Upper lobe of right lung (tissue), 1 donor: ENCODE measurements at regions not wholly inside any gene's neighbourhood (a gene's known extent, or its start where the extent isn't known, plus 50 kb on each side); places are given as distances from the start of the nearest gene placed in this dataset.

Source experiments
- ATAC-seq: fragments of 200-7000 bp; cut with Tn5 transposase; one replicate; pipeline ENCODE4 v1.9.1; 2020; ENCODE audit warnings: mild to moderate bottlenecking, moderate library complexity
- DNase-seq: peaks from one replicate; pipeline ENCODE4 v3.0.0-alpha.2; 2020
- H3K27ac ChIP-seq: fragments of 200-600 bp; one replicate; pipeline ENCODE4 v1.8.0; 2022
- H3K27me3 ChIP-seq: fragments of 200-600 bp; one replicate; pipeline ENCODE4 v1.8.0; 2022; ENCODE audit warnings: mild to moderate bottlenecking
- H3K36me3 ChIP-seq: fragments of 200-600 bp; one replicate; pipeline ENCODE4 v1.8.0; 2022
- H3K4me1 ChIP-seq: fragments of 200-600 bp; one replicate; pipeline ENCODE4 v1.8.0; 2022
- H3K4me3 ChIP-seq: fragments of 200-600 bp; one replicate; pipeline ENCODE4 v1.8.0; 2022; ENCODE audit warnings: mild to moderate bottlenecking
- H3K9me3 ChIP-seq: fragments of 200-600 bp; one replicate; pipeline ENCODE4 v1.8.0; 2022
- CTCF ChIP-seq: fragments of 200-600 bp; IDR thresholded peaks from one replicate; pipeline ENCODE4 v1.8.0; 2022; ENCODE audit warnings: antibody characterized with exemption
- intact Hi-C: fragments of 100-400 bp; cut with DNase I; formaldehyde crosslinking; loops from one replicate; pipeline ENCODE4 v1.11.0; 2022
- donor health status: DM: no; HTN: yes; CAD: no; lungs with severe emphysema.

- intact Hi-C loops = no loop called here
- Histone ChIP-seq H3K4me1 (no peaks in the 10 kb centered on the region), H3K27me3 (no peaks in the 10 kb centered on the region), H3K9me3 (no peaks in the 10 kb centered on the region), H3K4me3 (no peak overlapping the region), H3K36me3 (no peaks in the 10 kb centered on the region), H3K27ac (no peak overlapping the region)
- TF ChIP-seq CTCF = no peak
- ATAC-seq = no peak
- no peak for DNase-seq
Measured at GRCh38 chr11:80655834-80656233, 1215.0 kb upstream of the TENM4 start.

- H3K4me1 ChIP-seq = no peaks in the 10 kb centered on the region
- intact Hi-C loops = no loop called here
Measured at GRCh38 chr11:80650966-80651365, 1210.1 kb upstream of the TENM4 start.

GRCh38 chr11:80649186-80649585 lies 1208.4 kb upstream of the TENM4 start:
- no peak for ATAC-seq
- no peak for TF ChIP-seq CTCF
- Histone ChIP-seq H3K27ac (no peak overlapping the region), H3K4me3 (no peak overlapping the region), H3K27me3 (no peaks in the 10 kb centered on the region), H3K36me3 (no peaks in the 10 kb centered on the region), H3K9me3 (no peaks in the 10 kb centered on the region), H3K4me1 (no peaks in the 10 kb centered on the region)
- intact Hi-C loops = no loop called here
- no peak for DNase-seq

More at GRCh38 chr11:80650966-80651365, 1210.1 kb upstream of the TENM4 start:
- TF ChIP-seq CTCF = no peak
- no peaks in the 10 kb centered on the region for H3K9me3 ChIP-seq
- H3K27ac ChIP-seq = no peak overlapping the region
- no peak for ATAC-seq
- H3K4me3 ChIP-seq = no peak overlapping the region
- H3K27me3 ChIP-seq = no peaks in the 10 kb centered on the region
- H3K36me3 ChIP-seq = no peaks in the 10 kb centered on the region
- no peak for DNase-seq

- Histone ChIP-seq H3K4me3 (no peak overlapping the region), H3K27ac (no peak overlapping the region), H3K27me3 (no peaks in the 10 kb centered on the region), H3K36me3 (no peaks in the 10 kb centered on the region), H3K4me1 (no peaks in the 10 kb centered on the region), H3K9me3 (no peaks in the 10 kb centered on the region)
- ATAC-seq (no peak), DNase-seq (no peak)
- TF ChIP-seq CTCF = no peak
- intact Hi-C loops = no loop called here
Measured at GRCh38 chr11:80638296-80638695, 1197.5 kb upstream of the TENM4 start.

GRCh38 chr11:80637571-80637970 lies 1196.7 kb upstream of the TENM4 start:
- Histone ChIP-seq H3K9me3 (no peaks in the 10 kb centered on the region), H3K4me1 (no peaks in the 10 kb centered on the region), H3K27ac (no peak overlapping the region), H3K27me3 (no peaks in the 10 kb centered on the region), H3K36me3 (no peaks in the 10 kb centered on the region), H3K4me3 (no peak overlapping the region)
- intact Hi-C loops = no loop called here
- TF ChIP-seq CTCF = no peak
- DNase-seq (no peak), ATAC-seq (no peak)

GRCh38 chr11:80636999-80637398 lies 1196.2 kb upstream of the TENM4 start:
- no peak overlapping the region for H3K4me3 ChIP-seq
- no peaks in the 10 kb centered on the region for H3K36me3 ChIP-seq
- no peak for ATAC-seq

More at GRCh38 chr11:80636999-80637398, 1196.2 kb upstream of the TENM4 start:
- Histone ChIP-seq H3K27me3 (no peaks in the 10 kb centered on the region), H3K27ac (no peak overlapping the region), H3K9me3 (no peaks in the 10 kb centered on the region), H3K4me1 (no peaks in the 10 kb centered on the region)
- intact Hi-C loops = no loop called here
- DNase-seq = no peak
- no peak for TF ChIP-seq CTCF
